Pancreas (tissue), 10 donors: ENCODE measurements at regions not wholly inside any gene's neighbourhood (a gene's known extent, or its start where the extent isn't known, plus 50 kb on each side); places are given as distances from the start of the nearest gene placed in this dataset.

Experiments
- ATAC-seq, 4 donors: fragments of 200-7000 bp; cut with Tn5 transposase; one replicate each; pipeline versions ENCODE4 v1.8.0 to v1.9.1; 2020; ENCODE audit warnings: mild to moderate bottlenecking in 4 of 4, moderate library complexity in 4 of 4
- DNase-seq, 6 donors: peaks; one replicate each; pipeline ENCODE4 v3.0.0-alpha.2; 2020
- FAIRE-seq: peaks from 2 replicates; lab custom pipeline; 2012; peaks lifted over from hg19 to GRCh38; lab: Jason Lieb, UNC
- H3K27ac ChIP-seq, 4 donors: fragments of 200-600 bp; sonication (generic); 1 replicate in 3 of 4; 2 replicates in 1 of 4; pipeline versions ENCODE4 v1.5.0 to v1.8.0; 2020
- H3K27me3 ChIP-seq, 4 donors: fragments of 200-600 bp; one replicate each; pipeline ENCODE4 v1.8.0; 2021
- H3K36me3 ChIP-seq, 3 donors: fragments of 200-600 bp; sonication (generic) in 1 of 3; one replicate each; pipeline versions ENCODE4 v1.5.0 to v1.8.0; 2020 to 2021
- H3K4me1 ChIP-seq, 3 donors: fragments of 200-600 bp; one replicate each; pipeline ENCODE4 v1.8.0; 2021
- H3K4me3 ChIP-seq, 4 donors: fragments of 200-600 bp; sonication (generic) in 2 of 4; one replicate each; pipeline versions ENCODE4 v1.5.0 to v1.8.0; 2020 to 2021
- H3K9me3 ChIP-seq, 4 donors: fragments of 200-600 bp; one replicate each; pipeline ENCODE4 v1.8.0; 2021
- CTCF ChIP-seq, 4 donors: fragments of 200-600 bp; sonication (generic) in 3 of 4; IDR thresholded peaks; one replicate each; pipeline versions ENCODE4 v1.5.0 to v1.8.0; 2021; ENCODE audit warnings: antibody characterized with exemption in 4 of 4
- WGBS, 2 donors: extraction: QIAGEN DNeasy Blood & Tissue Kit; methylation state at CpG; one replicate each; pipeline ENCODE4 v1.1.7; 2013; 5-methylcytosine and 5-hydroxymethylcytosine counted together
- intact Hi-C, 3 donors: fragments of 100-400 bp; cut with DNase I; formaldehyde crosslinking; loops; one replicate each; pipeline versions ENCODE4 v1.11.1 to v1.14.2; 2022
- donor health status: healthy with polysubstance abuse.
- donor health status: DM: no; HTN: no; CAD: no; lungs with moderate emphysema.
- donor health status: DM: no; HTN: no; CAD: no.
- donor health status: control.
- donor health status: control.
- donor health status: Bipolar disorder and iron deficiency.
- donor health status: DM: yes; HTN: yes; CAD: no.
- donor health status: DM: no; HTN: no; CAD: no.
- donor health status: DM: no; HTN: no; CAD: no.
- donor health status: DM: yes; HTN: yes; CAD: no.

GRCh38 chr16:79282806-79283205 is 317.7 kb downstream of the MAF start:
- intact Hi-C loops, result no loop called here
- Histone ChIP-seq H3K27ac (no peak overlapping the region), H3K36me3 (no peaks in the 10 kb centered on the region), H3K9me3 (no peaks in the 10 kb centered on the region), H3K27me3 (no peaks in the 10 kb centered on the region), H3K4me1 (no peaks in the 10 kb centered on the region), H3K4me3 (no peak overlapping the region)
- ATAC-seq (no peak), DNase-seq (no peak), FAIRE-seq (no peak)
- WGBS, 2 donors, result 90 to 94% methylated on average over 2 of the region's 2 CpGs
- TF ChIP-seq CTCF (IDR thresholded peaks at IDR 0.05), result no peak

- Histone ChIP-seq H3K9me3 (no peaks in the 10 kb centered on the region), H3K4me3 (no peak overlapping the region), H3K27me3 (no peaks in the 10 kb centered on the region), H3K36me3 (no peaks in the 10 kb centered on the region), H3K27ac (no peak overlapping the region), H3K4me1 (no peaks in the 10 kb centered on the region)
- intact Hi-C loops, result no loop called here
- no peak for ATAC-seq
- DNase-seq, result no peak
- no peak for FAIRE-seq
- WGBS, 2 donors, result 66 to 79% methylated on average over 11 of the region's 11 CpGs
- no peak for TF ChIP-seq CTCF (IDR thresholded peaks at IDR 0.05)
Observed at GRCh38 chr16:79278506-79278905, 322.0 kb downstream of the MAF start.

- Histone ChIP-seq H3K27me3 (no peaks in the 10 kb centered on the region), H3K36me3 (no peaks in the 10 kb centered on the region), H3K9me3 (no peaks in the 10 kb centered on the region), H3K4me3 (no peak overlapping the region), H3K4me1 (no peaks in the 10 kb centered on the region), H3K27ac (no peak overlapping the region)
- DNase-seq (no peak), ATAC-seq (no peak), FAIRE-seq (no peak)
- 91 to 93% methylated on average over 6 of the region's 6 CpGs for WGBS, 2 donors
- intact Hi-C loops, result no loop called here
- no peak for TF ChIP-seq CTCF (IDR thresholded peaks at IDR 0.05)
Observed at GRCh38 chr16:79276501-79276900, 324.0 kb downstream of the MAF start.

- no peak overlapping the region for H3K27ac ChIP-seq
- ATAC-seq (no peak), FAIRE-seq (no peak), DNase-seq (no peak)
- H3K27me3 ChIP-seq, result no peaks in the 10 kb centered on the region
- no peak overlapping the region for H3K4me3 ChIP-seq
- intact Hi-C loops, result no loop called here
- no peaks in the 10 kb centered on the region for H3K36me3 ChIP-seq
- WGBS, 2 donors, result 89 to 90% methylated on average over 4 of the region's 4 CpGs
- no peak for TF ChIP-seq CTCF (IDR thresholded peaks at IDR 0.05)
- H3K9me3 ChIP-seq, result no peaks in the 10 kb centered on the region
- no peaks in the 10 kb centered on the region for H3K4me1 ChIP-seq
Observed at GRCh38 chr16:79274264-79274663, 326.3 kb downstream of the MAF start.

- DNase-seq (no peak), ATAC-seq (no peak), FAIRE-seq (no peak)
- Histone ChIP-seq H3K9me3 (no peaks in the 10 kb centered on the region), H3K27me3 (no peaks in the 10 kb centered on the region), H3K4me3 (no peak overlapping the region), H3K4me1 (no peaks in the 10 kb centered on the region), H3K36me3 (no peaks in the 10 kb centered on the region), H3K27ac (no peak overlapping the region)
- intact Hi-C loops, result no loop called here
- 84 to 89% methylated on average over 19 of the region's 19 CpGs for WGBS, 2 donors
- TF ChIP-seq CTCF (IDR thresholded peaks at IDR 0.05), result no peak
Observed at GRCh38 chr16:79272141-79272577, 328.4 kb downstream of the MAF start.
